GM12878 (cell line): ENCODE measurements at regions not wholly inside any gene's neighbourhood (a gene's known extent, or its start where the extent isn't known, plus 50 kb on each side); places are given as distances from the start of the nearest gene placed in this dataset.

Experiments
- ATAC-seq: fragments of 200-7000 bp; cut with Tn5 transposase; 3 replicates; pipeline ENCODE4 v1.9.1; 2020; ENCODE audit warnings: mild to moderate bottlenecking, moderate library complexity
- BruUV-seq: library from RNA; stranded (reverse); fragments of 400-500 nt; replicated peaks from 2 replicates; lab custom pipeline; 2021; lab: Mats Ljungman, UMichigan
- CTCF ChIA-PET: fragments of 300-600 bp; sonication (Branson Sonifier 250); formaldehyde crosslinking; extraction: SDS; loops from one replicate; lab custom pipeline; 2021; ENCODE audit warnings: inconsistent platforms; lab: Yijun Ruan, JAX
- POLR2A ChIA-PET: fragments of 350-600 bp; formaldehyde crosslinking; extraction: SDS; loops from one replicate; lab custom pipeline; 2021; ENCODE audit warnings: inconsistent platforms; lab: Charles Lee
- RAD21 ChIA-PET: fragments of 300-600 bp; sonication (Branson Sonifier 250); formaldehyde crosslinking; loops from one replicate; lab custom pipeline; 2023; ENCODE audit warnings: antibody characterized with exemption; ENCODE audit not compliant: unreplicated experiment; lab: Charles Lee
- SMC1A ChIA-PET: fragments of 300-600 bp; sonication (Branson Sonifier 250); formaldehyde crosslinking; loops from one replicate; lab custom pipeline; 2023; ENCODE audit not compliant: unreplicated experiment, uncharacterized antibody; lab: Charles Lee
- DNase-seq: peaks from one replicate; pipeline ENCODE4 v3.0.0-alpha.2; 2011; ENCODE audit warnings: low read depth, low spot score
- FAIRE-seq: peaks from 3 replicates; lab custom pipeline; 2011; peaks lifted over from hg19 to GRCh38; lab: Jason Lieb, UNC
- H2AFZ ChIP-seq: 2 replicates; pipeline ENCODE4 v1.6.0; 2011; ENCODE audit warnings: low read depth, low read length, control low read depth; ENCODE audit not compliant: control insufficient read depth
- H3K27ac ChIP-seq: 2 replicates; pipeline ENCODE4 v1.5.1; 2011; ENCODE audit warnings: control low read depth; ENCODE audit not compliant: control insufficient read depth, insufficient read depth
- H3K27me3 ChIP-seq, 2 experiments: replicated peaks in 1 of 2; 2 replicates each; pipeline versions ENCODE4 v1.6.0 to v1.6.1; 2011; ENCODE audit warnings: low read length in 1 of 2; ENCODE audit not compliant: control insufficient read depth in 2 of 2, insufficient read depth in 2 of 2
- H3K36me3 ChIP-seq, 2 experiments: 2 replicates each; pipeline ENCODE4 v1.5.1; 2011; ENCODE audit warnings: low read length in 1 of 2; ENCODE audit not compliant: control insufficient read depth in 2 of 2, insufficient read depth in 2 of 2
- H3K4me1 ChIP-seq: 2 replicates; pipeline ENCODE4 v1.6.1; 2011; ENCODE audit warnings: mild to moderate bottlenecking, low read length, moderate library complexity, mixed read lengths; ENCODE audit not compliant: control insufficient read depth, insufficient read depth
- H3K4me2 ChIP-seq: 2 replicates; pipeline ENCODE4 v1.6.0; 2011; ENCODE audit warnings: control low read depth; ENCODE audit not compliant: control insufficient read depth, insufficient read depth
- H3K4me3 ChIP-seq: fragments of 200-600 bp; sonication (generic); 2 replicates; pipeline ENCODE4 v1.5.1; 2016
- H3K79me2 ChIP-seq: 2 replicates; pipeline ENCODE4 v1.6.0; 2011; ENCODE audit warnings: low read length; ENCODE audit not compliant: control insufficient read depth, insufficient read depth
- H3K9ac ChIP-seq: 2 replicates; pipeline ENCODE4 v1.8.0; 2011; ENCODE audit warnings: low read length, control low read depth, mixed read lengths; ENCODE audit not compliant: control insufficient read depth, insufficient read depth
- H3K9me3 ChIP-seq: replicated peaks from 3 replicates; pipeline ENCODE4 v1.5.1; 2011; ENCODE audit warnings: mild to moderate bottlenecking, low read length; ENCODE audit not compliant: control insufficient read depth, insufficient read depth
- H4K20me1 ChIP-seq: 2 replicates; pipeline ENCODE4 v1.6.0; 2011; ENCODE audit not compliant: control insufficient read depth, insufficient read depth
- CBFB ChIP-seq: IDR thresholded peaks from 2 replicates; pipeline ENCODE4 v1.6.1; 2016; ENCODE audit warnings: antibody characterized with exemption, low read depth
- CREB1 ChIP-seq: IDR thresholded peaks from 2 replicates; pipeline ENCODE4 v1.6.1; 2012; ENCODE audit warnings: low read depth, mild to moderate bottlenecking, inconsistent platforms
- CREM ChIP-seq: IDR thresholded peaks from 2 replicates; pipeline ENCODE4 v1.6.1; 2014; ENCODE audit warnings: antibody characterized with exemption, low read depth
- EED ChIP-seq: sonication (generic); IDR thresholded peaks from 2 replicates; pipeline ENCODE4 v1.6.1; 2016; ENCODE audit warnings: antibody characterized with exemption, low read depth
- ETV6 ChIP-seq, 2 experiments: fragments of 450-650 bp in 1 of 2; IDR thresholded peaks in 1 of 2; conservative IDR thresholded peaks in 1 of 2; 2 replicates each; pipeline ENCODE4 v1.6.1; 2014; ENCODE audit warnings: antibody characterized with exemption in 1 of 2, borderline replicate concordance in 1 of 2, low read depth in 1 of 2, mild to moderate bottlenecking in 1 of 2, moderate library complexity in 1 of 2
- FOS ChIP-seq: IDR thresholded peaks from 3 replicates; pipeline ENCODE4 v1.6.1; 2011; ENCODE audit warnings: borderline replicate concordance; ENCODE audit not compliant: insufficient read length; ENCODE audit errors: extremely low read depth
- MXI1 ChIP-seq: fragments of 150-350 bp; IDR thresholded peaks from 2 replicates; pipeline ENCODE4 v1.6.1; 2011; ENCODE audit warnings: low read depth, mild to moderate bottlenecking, inconsistent platforms, low read length, improper control_type of control experiment
- NFYA ChIP-seq: IDR thresholded peaks from 2 replicates; pipeline ENCODE4 v1.6.1; 2011; ENCODE audit warnings: low read depth, mild to moderate bottlenecking, low read length, improper control_type of control experiment, borderline replicate concordance
- RFX5 ChIP-seq: IDR thresholded peaks from 2 replicates; pipeline ENCODE4 v1.6.1; 2011; ENCODE audit warnings: low read depth, low read length, improper control_type of control experiment
- SPI1 ChIP-seq: IDR thresholded peaks from 2 replicates; pipeline ENCODE4 v1.6.1; 2011; ENCODE audit warnings: low read depth, mild to moderate bottlenecking, low read length, moderate library complexity, borderline replicate concordance; ENCODE audit not compliant: insufficient read depth
- STAT1 ChIP-seq: fragments of 450-650 bp; conservative IDR thresholded peaks from 2 replicates; pipeline ENCODE4 v1.6.1; 2014; ENCODE audit warnings: antibody characterized with exemption, mild to moderate bottlenecking
- TBL1XR1 ChIP-seq: IDR thresholded peaks from 2 replicates; pipeline ENCODE4 v1.6.1; 2012; ENCODE audit warnings: low read depth, low read length, improper control_type of control experiment
- ZZZ3 ChIP-seq: IDR thresholded peaks from 2 replicates; pipeline ENCODE4 v1.6.1; 2011; ENCODE audit warnings: low read depth; ENCODE audit not compliant: control insufficient read depth, insufficient read length
- WGBS: methylation state at CpG from one replicate; pipeline ENCODE4 v1.1.6; 2016; ENCODE audit warnings: low lambda C conversion rate; ENCODE audit not compliant: insufficient replicate concordance, insufficient coverage; ENCODE audit errors: missing lambda C conversion rate; 5-methylcytosine and 5-hydroxymethylcytosine counted together
- in situ Hi-C: fragments of 300-500 bp; cut with MboI; formaldehyde crosslinking; loops from 9 replicates; pipeline ENCODE4 v1.14.3; 2018; ENCODE audit warnings: mixed read lengths
- intact Hi-C: fragments of 100-400 bp; cut with micrococcal nuclease; formaldehyde crosslinking; loops from one replicate; pipeline ENCODE4 v1.14.2; 2022; ENCODE audit not compliant: unreplicated experiment
- TF ChIP-seq, protein P1 (sequence below): IDR thresholded peaks from 2 replicates; pipeline ENCODE4 v1.6.1; 2011; ENCODE audit warnings: low read depth, mild to moderate bottlenecking, low read length, moderate library complexity, borderline replicate concordance; ENCODE audit errors: extremely low read depth
- TF ChIP-seq, protein P2 (sequence below): IDR thresholded peaks from 2 replicates; pipeline ENCODE4 v1.6.1; 2012; ENCODE audit warnings: low read length, inconsistent platforms
- TF ChIP-seq, protein P3 (sequence below): IDR thresholded peaks from 2 replicates; pipeline ENCODE4 v1.6.1; 2011; ENCODE audit warnings: borderline replicate concordance, low read depth, mild to moderate bottlenecking, moderate library complexity, low read length; ENCODE audit not compliant: insufficient read depth, poor library complexity, severe bottlenecking

DNA sequence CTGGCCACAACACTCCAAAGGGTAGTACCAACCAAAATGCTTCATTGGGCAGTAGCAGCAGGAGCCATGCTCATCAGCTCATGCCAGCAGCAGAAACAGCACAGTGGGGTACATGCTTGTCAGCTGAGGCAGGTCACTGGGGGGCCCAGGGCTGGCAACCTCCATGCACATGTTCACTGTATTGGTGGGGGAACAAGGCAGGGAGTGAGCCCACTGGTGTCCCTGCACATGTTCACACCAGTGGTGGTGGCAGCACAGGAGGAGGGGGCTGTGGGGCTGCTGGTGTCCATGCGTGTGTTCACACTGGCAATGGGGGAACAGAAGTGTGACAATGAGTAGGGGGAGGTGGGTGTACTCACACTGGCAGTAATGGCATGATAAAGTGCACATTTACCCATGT, 254.3 kb upstream of the KIF2A start:
- ATAC-seq (no peak), DNase-seq (no peak), FAIRE-seq (no peak)
- 0% methylated on average over 1 of the region's 1 CpG for WGBS
- Histone ChIP-seq H3K27ac (no peak overlapping the region), H3K9me3 (no peaks in the 10 kb centered on the region), H3K9ac (no peak overlapping the region), H3K27me3 (no peaks in the 10 kb centered on the region), H2AFZ (no peak overlapping the region), H3K4me1 (no peaks in the 10 kb centered on the region), H3K79me2 (no peaks in the 10 kb centered on the region), H3K4me3 (no peak overlapping the region), H3K4me2 (no peak overlapping the region), H4K20me1 (no peaks in the 10 kb centered on the region), H3K36me3 (no peaks in the 10 kb centered on the region)
- in situ Hi-C loops = no loop called here
- no TSS peak for BruUV-seq
- CTCF ChIA-PET = no interaction called here
- SMC1A ChIA-PET = no interaction called here
- RAD21 ChIA-PET = no interaction called here
- POLR2A ChIA-PET = no interaction called here
- TF ChIP-seq RFX5 = no peak
- TF ChIP-seq SPI1 = no peak
- TF ChIP-seq ETV6 (conservative IDR thresholded peaks at IDR 0.05 in 1 of 2, IDR thresholded peaks at IDR 0.05 in 1 of 2; ENCODE audit: borderline replicate concordance in 1 of 2, low read depth in 1 of 2) = no peak
- no peak for TF ChIP-seq TBL1XR1
- no peak for TF ChIP-seq CBFB
- TF ChIP-seq, protein P1, sequence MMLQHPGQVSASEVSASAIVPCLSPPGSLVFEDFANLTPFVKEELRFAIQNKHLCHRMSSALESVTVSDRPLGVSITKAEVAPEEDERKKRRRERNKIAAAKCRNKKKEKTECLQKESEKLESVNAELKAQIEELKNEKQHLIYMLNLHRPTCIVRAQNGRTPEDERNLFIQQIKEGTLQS = no peak
- TF ChIP-seq ZZZ3 = no peak
- TF ChIP-seq FOS = no peak
- TF ChIP-seq STAT1 = no peak
- no peak for TF ChIP-seq EED
- TF ChIP-seq, protein P2, sequence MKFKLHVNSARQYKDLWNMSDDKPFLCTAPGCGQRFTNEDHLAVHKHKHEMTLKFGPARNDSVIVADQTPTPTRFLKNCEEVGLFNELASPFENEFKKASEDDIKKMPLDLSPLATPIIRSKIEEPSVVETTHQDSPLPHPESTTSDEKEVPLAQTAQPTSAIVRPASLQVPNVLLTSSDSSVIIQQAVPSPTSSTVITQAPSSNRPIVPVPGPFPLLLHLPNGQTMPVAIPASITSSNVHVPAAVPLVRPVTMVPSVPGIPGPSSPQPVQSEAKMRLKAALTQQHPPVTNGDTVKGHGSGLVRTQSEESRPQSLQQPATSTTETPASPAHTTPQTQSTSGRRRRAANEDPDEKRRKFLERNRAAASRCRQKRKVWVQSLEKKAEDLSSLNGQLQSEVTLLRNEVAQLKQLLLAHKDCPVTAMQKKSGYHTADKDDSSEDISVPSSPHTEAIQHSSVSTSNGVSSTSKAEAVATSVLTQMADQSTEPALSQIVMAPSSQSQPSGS = no peak
- TF ChIP-seq, protein P3, sequence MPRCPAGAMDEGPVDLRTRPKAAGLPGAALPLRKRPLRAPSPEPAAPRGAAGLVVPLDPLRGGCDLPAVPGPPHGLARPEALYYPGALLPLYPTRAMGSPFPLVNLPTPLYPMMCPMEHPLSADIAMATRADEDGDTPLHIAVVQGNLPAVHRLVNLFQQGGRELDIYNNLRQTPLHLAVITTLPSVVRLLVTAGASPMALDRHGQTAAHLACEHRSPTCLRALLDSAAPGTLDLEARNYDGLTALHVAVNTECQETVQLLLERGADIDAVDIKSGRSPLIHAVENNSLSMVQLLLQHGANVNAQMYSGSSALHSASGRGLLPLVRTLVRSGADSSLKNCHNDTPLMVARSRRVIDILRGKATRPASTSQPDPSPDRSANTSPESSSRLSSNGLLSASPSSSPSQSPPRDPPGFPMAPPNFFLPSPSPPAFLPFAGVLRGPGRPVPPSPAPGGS = no peak
- TF ChIP-seq MXI1 = no peak
- TF ChIP-seq CREM = no peak
- no peak for TF ChIP-seq NFYA
- TF ChIP-seq CREB1 = no peak
- intact Hi-C loops = no loop called here
